Stimulated activated CD8-positive, alpha-beta memory T cell treated with anti-CD3 and anti-CD28 coated beads, Interleukin-4, amount 100 ng/mL, for 24 hours (primary cell): ENCODE measurements at regions not wholly inside any gene's neighbourhood (a gene's known extent, or its start where the extent isn't known, plus 50 kb on each side); places are given as distances from the start of the nearest gene placed in this dataset.

ENCODE experiments used
- DNase-seq: peaks from one replicate; pipeline ENCODE4 v3.0.0-alpha.2; 2020; ENCODE audit warnings: low read depth

GRCh38 chr2:47236503-47237215 lies 60.3 kb upstream of the CALM2 start:
- DNase-seq: no peak

DNA sequence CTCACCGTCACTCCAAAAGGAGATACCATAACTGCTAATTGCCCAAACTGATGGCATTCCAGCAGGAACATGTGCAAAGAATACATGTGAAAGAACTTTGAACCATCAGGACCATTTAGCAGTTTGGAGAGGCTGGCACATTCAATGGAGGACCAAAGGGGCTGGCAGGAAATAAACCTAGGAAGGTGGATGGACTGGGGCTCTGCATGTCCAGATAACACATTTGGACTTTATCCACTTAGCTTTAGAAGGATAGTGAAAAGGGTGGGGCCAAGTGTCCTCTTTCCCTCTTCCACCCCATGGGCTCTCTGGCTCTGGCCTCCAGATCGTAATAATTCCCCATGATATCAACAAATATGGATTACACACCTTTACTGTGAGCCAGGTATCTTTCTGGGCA lies 58.8 kb upstream of the CALM2 start:
- no peak for DNase-seq

DNA sequence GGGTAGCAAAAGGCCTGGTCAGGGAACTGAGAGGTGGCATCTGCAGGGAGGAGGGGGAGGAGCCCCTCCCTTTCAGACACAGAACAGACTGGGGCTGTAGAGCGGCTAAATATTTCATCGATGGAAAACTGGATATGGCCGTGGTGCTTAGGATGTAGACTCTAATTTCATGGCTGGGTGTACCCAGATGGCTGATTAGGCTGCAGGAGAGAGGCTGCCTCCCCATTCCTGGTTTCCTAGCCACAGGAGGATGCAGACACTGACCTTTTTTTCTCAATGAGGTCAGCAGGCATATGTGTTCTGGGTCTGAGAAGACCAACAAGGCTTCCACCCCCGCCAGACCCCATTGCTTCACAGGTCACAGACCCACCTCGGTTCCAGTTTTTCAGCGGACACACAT lies 58.1 kb upstream of the CALM2 start:
- no peak for DNase-seq

DNA sequence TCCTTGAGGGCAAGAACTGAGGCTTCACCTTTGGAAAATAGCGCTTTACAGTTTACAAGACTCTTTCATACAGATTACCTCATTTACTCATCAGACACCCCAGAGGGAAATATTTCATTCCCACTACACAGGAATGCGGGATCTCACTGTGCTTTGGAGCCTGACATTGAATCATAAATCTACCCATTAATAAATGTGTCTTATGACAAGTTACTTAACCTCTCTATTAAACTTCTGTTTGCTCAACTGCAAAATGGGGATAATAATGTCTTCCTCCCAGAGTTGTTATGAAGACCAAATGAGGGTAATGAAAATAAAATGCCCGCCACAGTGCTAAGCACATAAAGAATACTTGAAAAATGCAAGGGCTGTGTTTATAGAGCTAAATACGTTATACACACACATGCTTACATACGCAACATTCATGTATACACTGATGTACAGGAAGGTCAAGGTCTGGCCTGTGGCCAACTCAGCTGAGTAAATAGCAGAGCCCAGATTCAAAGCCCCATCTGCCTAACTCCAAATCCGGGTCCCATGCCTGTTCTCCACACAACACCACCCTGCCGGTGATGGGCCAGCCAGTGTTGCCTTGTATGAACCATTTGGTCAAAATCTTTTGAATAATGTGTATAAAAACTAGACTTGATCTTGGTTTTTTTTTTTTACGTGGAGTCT lies 56.6 kb upstream of the CALM2 start:
- DNase-seq: no peak

GRCh38 chr2:47230418-47230817 lies 54.1 kb upstream of the CALM2 start:
- no peak for DNase-seq

- no peak for DNase-seq
Measured at GRCh38 chr2:47227532-47228279, 51.4 kb upstream of the CALM2 start.

- DNase-seq: no peak
Measured at GRCh38 chr2:47226923-47227220, 50.6 kb upstream of the CALM2 start.

GRCh38 chr2:47226132-47226922 lies 50.0 kb upstream of the CALM2 start:
- DNase-seq: no peak
